Lower leg skin (tissue), 4 donors: ENCODE measurements at regions not wholly inside any gene's neighbourhood (a gene's known extent, or its start where the extent isn't known, plus 50 kb on each side); places are given as distances from the start of the nearest gene placed in this dataset.

ENCODE experiments used
- DNase-seq, 2 donors: peaks; one replicate each; pipeline ENCODE4 v3.0.0-alpha.2; 2019; ENCODE audit warnings: low spot score in 2 of 2
- H3K4me3 ChIP-seq: fragments of 200-600 bp; sonication (generic); 2 replicates; pipeline ENCODE4 v1.5.1; 2017; ENCODE audit warnings: mild to moderate bottlenecking, low read depth; ENCODE audit not compliant: poor library complexity, severe bottlenecking
- CTCF ChIP-seq, 3 donors: fragments of 450-650 bp; IDR thresholded peaks; one replicate each; pipeline ENCODE4 v1.5.1; 2016; ENCODE audit warnings: antibody characterized with exemption in 3 of 3, mild to moderate bottlenecking in 3 of 3, moderate library complexity in 2 of 3
- POLR2A ChIP-seq, 2 donors: fragments of 450-650 bp; IDR thresholded peaks; one replicate each; pipeline ENCODE4 v1.6.1; 2016 to 2017; ENCODE audit warnings: antibody characterized with exemption in 2 of 2, mild to moderate bottlenecking in 1 of 2, moderate library complexity in 1 of 2
- WGBS, 2 donors: methylation state at CpG; one replicate each; pipeline ENCODE4 v1.1.5; 2018; 5-methylcytosine and 5-hydroxymethylcytosine counted together
- intact Hi-C: fragments of 100-400 bp; cut with DNase I; formaldehyde crosslinking; loops from one replicate; pipeline ENCODE4 v1.15.0; 2023; ENCODE audit warnings: low total_unique reads

DNA sequence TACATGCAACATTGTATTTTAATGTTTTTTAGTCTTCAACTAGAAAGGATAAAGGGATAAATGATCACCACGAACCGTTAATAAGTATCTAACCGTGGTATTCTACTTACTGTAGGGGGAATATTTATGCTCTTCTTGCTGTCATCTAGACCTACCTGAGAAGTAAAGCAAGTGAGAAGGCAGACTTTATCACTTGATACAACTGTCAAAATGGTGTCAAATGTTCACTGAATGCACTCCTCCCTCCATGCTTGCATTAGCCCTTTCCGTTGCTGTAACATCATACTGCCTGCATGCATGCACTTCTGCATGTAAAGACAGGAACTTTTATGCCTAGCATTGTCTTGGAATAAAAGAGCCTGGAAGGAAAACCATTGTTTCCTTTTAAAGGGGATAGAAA lies 298.6 kb upstream of the PMFBP1 start:
- WGBS, 2 donors: 86 to 88% methylated on average over 4 of the region's 4 CpGs
- DNase-seq: no peak
- TF ChIP-seq CTCF (IDR thresholded peaks at IDR 0.05): no peak
- TF ChIP-seq POLR2A (IDR thresholded peaks at IDR 0.05): no peak
- H3K4me3 ChIP-seq: no peak overlapping the region
- intact Hi-C loops: no loop called here

- intact Hi-C loops: no loop called here
- WGBS, 2 donors: 92 to 94% methylated on average over 2 of the region's 2 CpGs
- TF ChIP-seq CTCF (IDR thresholded peaks at IDR 0.05): no peak
- no peak for TF ChIP-seq POLR2A (IDR thresholded peaks at IDR 0.05)
- H3K4me3 ChIP-seq: no peak overlapping the region
- DNase-seq: no peak
Measured at GRCh38 chr16:72469932-72470331, 298.0 kb upstream of the PMFBP1 start.

- TF ChIP-seq CTCF (IDR thresholded peaks at IDR 0.05) (no peak), POLR2A (IDR thresholded peaks at IDR 0.05) (no peak)
- intact Hi-C loops: no loop called here
- no peak for DNase-seq
- no peak overlapping the region for H3K4me3 ChIP-seq
Measured at GRCh38 chr16:72468582-72468981, 296.6 kb upstream of the PMFBP1 start.

DNA sequence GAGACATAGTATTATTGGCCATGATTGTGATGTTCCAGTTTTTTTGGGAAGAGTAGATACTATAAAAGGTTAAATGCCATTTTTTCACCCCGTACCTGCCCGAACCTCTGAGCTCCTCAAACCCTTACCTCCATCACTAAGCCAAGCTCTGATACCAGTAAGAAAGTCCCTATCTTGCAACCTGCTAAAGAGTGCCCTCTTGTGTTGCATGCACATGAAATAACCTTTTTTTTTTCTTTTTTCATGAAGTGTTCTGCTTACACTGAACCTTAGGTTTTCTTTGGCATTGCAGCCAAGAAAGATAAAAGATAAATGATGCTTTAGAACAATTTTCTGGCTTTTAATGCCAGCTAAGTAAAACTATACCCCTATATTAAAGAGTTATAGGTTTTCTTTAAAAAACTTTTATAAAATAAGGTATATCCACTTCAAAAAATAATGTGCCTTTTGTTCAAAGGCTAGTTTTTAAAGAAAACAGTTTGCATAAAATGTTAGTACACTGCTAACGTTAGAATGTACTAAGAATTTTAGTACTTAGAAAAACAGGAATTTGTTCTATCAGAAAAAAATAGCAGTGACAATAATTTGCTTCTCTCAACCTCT lies 295.3 kb upstream of the PMFBP1 start:
- 43 to 44% methylated on average over 3 of the region's 3 CpGs for WGBS, 2 donors
- DNase-seq: no peak
- TF ChIP-seq POLR2A (IDR thresholded peaks at IDR 0.05) (no peak), CTCF (IDR thresholded peaks at IDR 0.05) (no peak)
- H3K4me3 ChIP-seq: no peak overlapping the region
- intact Hi-C loops: no loop called here

- no peak overlapping the region for H3K4me3 ChIP-seq
- no peak for TF ChIP-seq CTCF (IDR thresholded peaks at IDR 0.05)
- TF ChIP-seq POLR2A (IDR thresholded peaks at IDR 0.05): no peak
- DNase-seq: no peak
- 84 to 85% methylated on average over 5 of the region's 5 CpGs for WGBS, 2 donors
- intact Hi-C loops: no loop called here
Measured at GRCh38 chr16:72464597-72465368, 292.8 kb upstream of the PMFBP1 start.
